CD4-positive, CD25-positive, alpha-beta regulatory T cell (primary cell): ENCODE measurements at regions not wholly inside any gene's neighbourhood (a gene's known extent, or its start where the extent isn't known, plus 50 kb on each side); places are given as distances from the start of the nearest gene placed in this dataset.

Experiments
- ATAC-seq, 2 donors: fragments of 150-1000 bp; cut with Tn5 transposase; one replicate each; pipeline ENCODE4 v1.10.0; 2021; ENCODE audit warnings: low read depth in 2 of 2, moderate number of reproducible peaks in 2 of 2, moderate library complexity in 1 of 2
- DNase-seq, 3 donors: peaks; one replicate each; pipeline versions ENCODE4 v3.0.0 to v3.0.0-alpha.2; 2012 to 2022; ENCODE audit warnings: mixed read lengths in 1 of 3
- H3K27ac ChIP-seq: one replicate; pipeline ENCODE4 v1.7.0; 2013; ENCODE audit warnings: mild to moderate bottlenecking, low read length; ENCODE audit not compliant: insufficient read depth, poor library complexity, severe bottlenecking
- H3K27me3 ChIP-seq: one replicate; pipeline ENCODE4 v1.7.0; 2013; ENCODE audit warnings: low read length; ENCODE audit not compliant: control insufficient read depth, insufficient read depth
- H3K36me3 ChIP-seq: one replicate; pipeline ENCODE4 v1.7.0; 2013; ENCODE audit warnings: mild to moderate bottlenecking, low read length, moderate library complexity; ENCODE audit not compliant: control insufficient read depth, insufficient read depth
- H3K4me1 ChIP-seq: 2 replicates; pipeline ENCODE4 v1.7.0; 2013; ENCODE audit warnings: mild to moderate bottlenecking, low read length; ENCODE audit not compliant: insufficient read depth, control insufficient read depth, poor library complexity, severe bottlenecking
- H3K4me3 ChIP-seq: one replicate; pipeline ENCODE4 v1.7.0; 2013; ENCODE audit warnings: low read depth, mild to moderate bottlenecking, low read length, moderate library complexity
- H3K9me3 ChIP-seq, 2 experiments: 1 replicate in 1 of 2; 2 replicates in 1 of 2; pipeline ENCODE4 v1.7.0; 2013; ENCODE audit warnings: low read length in 2 of 2, mild to moderate bottlenecking in 1 of 2, moderate library complexity in 1 of 2; ENCODE audit not compliant: control insufficient read depth in 2 of 2
- H3K27ac Mint-ChIP-seq, 3 donors: one replicate each; pipeline ENCODE4 v1.8.0; 2020 to 2022; ENCODE audit warnings: mild to moderate bottlenecking in 3 of 3, mixed read lengths in 3 of 3, moderate library complexity in 2 of 3
- H3K27me3 Mint-ChIP-seq: one replicate; pipeline ENCODE4 v1.8.0; 2022; ENCODE audit warnings: mild to moderate bottlenecking, mixed read lengths
- H3K36me3 Mint-ChIP-seq: one replicate; pipeline ENCODE4 v1.8.0; 2020; ENCODE audit warnings: mixed read lengths
- H3K4me1 Mint-ChIP-seq, 4 donors: one replicate each; pipeline ENCODE4 v1.8.0; 2020 to 2022; ENCODE audit warnings: mixed read lengths in 4 of 4, mild to moderate bottlenecking in 1 of 4
- H3K4me3 Mint-ChIP-seq, 4 donors: one replicate each; pipeline ENCODE4 v1.8.0; 2020 to 2022; ENCODE audit warnings: mild to moderate bottlenecking in 4 of 4, mixed read lengths in 4 of 4, moderate library complexity in 3 of 4
- H3K9me3 Mint-ChIP-seq, 7 donors: one replicate each; pipeline ENCODE4 v1.8.0; 2020 to 2022; ENCODE audit warnings: mixed read lengths in 7 of 7, mild to moderate bottlenecking in 3 of 7, moderate library complexity in 2 of 7

- no peaks in the 10 kb centered on the region for H3K27me3 ChIP-seq
- no peaks in the 10 kb centered on the region for H3K36me3 ChIP-seq
- H3K27ac Mint-ChIP-seq = no peak overlapping the region
- H3K4me1 Mint-ChIP-seq = no peaks in the 10 kb centered on the region
- no peaks in the 10 kb centered on the region for H3K36me3 Mint-ChIP-seq
- no peak overlapping the region for H3K27ac ChIP-seq
- H3K27me3 Mint-ChIP-seq = no peaks in the 10 kb centered on the region
- ATAC-seq (no peak), DNase-seq (no peak)
- peaks cover 0 to 1% (median 0%) of the 10 kb centered on the region in 7 donors for H3K9me3 Mint-ChIP-seq
- H3K4me3 ChIP-seq = no peak overlapping the region
- no peak overlapping the region for H3K4me3 Mint-ChIP-seq
- no peaks in the 10 kb centered on the region for H3K9me3 ChIP-seq
- H3K4me1 ChIP-seq = no peaks in the 10 kb centered on the region
These were observed 123.4 kb downstream of the SLC6A15 start for GRCh38 chr12:84789184-84789583.

GRCh38 chr12:84787253-84787652 is 125.3 kb downstream of the SLC6A15 start:
- DNase-seq = no peak
- Mint-ChIP-seq H3K36me3 (no peaks in the 10 kb centered on the region), H3K4me1 (no peaks in the 10 kb centered on the region), H3K9me3 (peaks cover 0 to 1% (median 0%) of the 10 kb centered on the region in 7 donors), H3K27ac (no peak overlapping the region), H3K4me3 (no peak overlapping the region), H3K27me3 (no peaks in the 10 kb centered on the region)
- no peaks in the 10 kb centered on the region for H3K27me3 ChIP-seq
- H3K36me3 ChIP-seq = no peaks in the 10 kb centered on the region
- no peak overlapping the region for H3K4me3 ChIP-seq
- H3K4me1 ChIP-seq = no peaks in the 10 kb centered on the region
- no peaks in the 10 kb centered on the region for H3K9me3 ChIP-seq
- no peak for ATAC-seq
- H3K27ac ChIP-seq = no peak overlapping the region

GRCh38 chr12:84786622-84787021 is 126.0 kb downstream of the SLC6A15 start:
- H3K4me3 Mint-ChIP-seq = no peak overlapping the region
- DNase-seq = no peak
- Histone ChIP-seq H3K4me1 (no peaks in the 10 kb centered on the region), H3K27ac (no peak overlapping the region), H3K9me3 (no peaks in the 10 kb centered on the region), H3K36me3 (no peaks in the 10 kb centered on the region), H3K4me3 (no peak overlapping the region), H3K27me3 (no peaks in the 10 kb centered on the region)
- no peaks in the 10 kb centered on the region for H3K27me3 Mint-ChIP-seq
- peaks cover 0 to 1% (median 0%) of the 10 kb centered on the region in 7 donors for H3K9me3 Mint-ChIP-seq
- ATAC-seq = no peak
- no peaks in the 10 kb centered on the region for H3K4me1 Mint-ChIP-seq
- H3K36me3 Mint-ChIP-seq = no peaks in the 10 kb centered on the region
- H3K27ac Mint-ChIP-seq = no peak overlapping the region

GRCh38 chr12:84785951-84786350 is 126.6 kb downstream of the SLC6A15 start:
- Mint-ChIP-seq H3K9me3 (peaks cover 0 to 1% (median 0%) of the 10 kb centered on the region in 7 donors), H3K27me3 (no peaks in the 10 kb centered on the region), H3K36me3 (no peaks in the 10 kb centered on the region), H3K27ac (no peak overlapping the region), H3K4me1 (no peaks in the 10 kb centered on the region), H3K4me3 (no peak overlapping the region)
- no peaks in the 10 kb centered on the region for H3K27me3 ChIP-seq
- ATAC-seq (no peak), DNase-seq (no peak)
- no peaks in the 10 kb centered on the region for H3K9me3 ChIP-seq
- H3K4me1 ChIP-seq = no peaks in the 10 kb centered on the region
- no peaks in the 10 kb centered on the region for H3K36me3 ChIP-seq
- no peak overlapping the region for H3K27ac ChIP-seq
- H3K4me3 ChIP-seq = no peak overlapping the region

- Histone ChIP-seq H3K9me3 (no peaks in the 10 kb centered on the region), H3K4me3 (no peak overlapping the region), H3K4me1 (no peaks in the 10 kb centered on the region), H3K36me3 (no peaks in the 10 kb centered on the region), H3K27me3 (no peaks in the 10 kb centered on the region), H3K27ac (no peak overlapping the region)
- Mint-ChIP-seq H3K36me3 (no peaks in the 10 kb centered on the region), H3K27ac (no peak overlapping the region), H3K4me3 (no peak overlapping the region), H3K27me3 (no peaks in the 10 kb centered on the region), H3K4me1 (no peaks in the 10 kb centered on the region), H3K9me3 (peaks cover 0 to 1% (median 0%) of the 10 kb centered on the region in 7 donors)
- no peak for ATAC-seq
- no peak for DNase-seq
These were observed 127.3 kb downstream of the SLC6A15 start for GRCh38 chr12:84785281-84785680.

GRCh38 chr12:84779169-84779568 is 133.4 kb downstream of the SLC6A15 start:
- Mint-ChIP-seq H3K36me3 (no peaks in the 10 kb centered on the region), H3K4me3 (no peak overlapping the region), H3K9me3 (peaks cover 0 to 2% (median 0%) of the 10 kb centered on the region in 7 donors), H3K27me3 (no peaks in the 10 kb centered on the region), H3K27ac (no peak overlapping the region), H3K4me1 (no peaks in the 10 kb centered on the region)
- Histone ChIP-seq H3K27me3 (no peaks in the 10 kb centered on the region), H3K4me3 (no peak overlapping the region), H3K4me1 (no peaks in the 10 kb centered on the region), H3K27ac (no peak overlapping the region), H3K9me3 (no peaks in the 10 kb centered on the region), H3K36me3 (no peaks in the 10 kb centered on the region)
- DNase-seq = no peak
- no peak for ATAC-seq

- H3K27me3 Mint-ChIP-seq = no peaks in the 10 kb centered on the region
- H3K4me3 Mint-ChIP-seq = no peak overlapping the region
- H3K9me3 Mint-ChIP-seq = peaks cover 0 to 3% (median 0%) of the 10 kb centered on the region in 7 donors
- no peaks in the 10 kb centered on the region for H3K4me1 Mint-ChIP-seq
- H3K36me3 Mint-ChIP-seq = no peaks in the 10 kb centered on the region
- Histone ChIP-seq H3K36me3 (no peaks in the 10 kb centered on the region), H3K27me3 (no peaks in the 10 kb centered on the region), H3K4me3 (no peak overlapping the region), H3K4me1 (no peaks in the 10 kb centered on the region), H3K9me3 (no peaks in the 10 kb centered on the region), H3K27ac (no peak overlapping the region)
- no peak overlapping the region for H3K27ac Mint-ChIP-seq
- DNase-seq = no peak
- ATAC-seq = no peak
These were observed 140.3 kb downstream of the SLC6A15 start for GRCh38 chr12:84772281-84772680.

GRCh38 chr12:84767079-84767478 is 145.5 kb downstream of the SLC6A15 start:
- Histone ChIP-seq H3K4me1 (no peaks in the 10 kb centered on the region), H3K27me3 (no peaks in the 10 kb centered on the region), H3K4me3 (no peak overlapping the region), H3K36me3 (no peaks in the 10 kb centered on the region), H3K9me3 (no peaks in the 10 kb centered on the region), H3K27ac (no peak overlapping the region)
- Mint-ChIP-seq H3K4me3 (no peak overlapping the region), H3K9me3 (peaks cover 0 to 3% (median 2%) of the 10 kb centered on the region in 7 donors), H3K36me3 (no peaks in the 10 kb centered on the region), H3K27ac (peak overlapping the region in 1 of 3 donors; percentile 18), H3K27me3 (no peaks in the 10 kb centered on the region), H3K4me1 (no peaks in the 10 kb centered on the region)
- ATAC-seq (no peak), DNase-seq (no peak)
